ENCODE measurements at regions not wholly inside any gene's neighbourhood (a gene's known extent, or its start where the extent isn't known, plus 50 kb on each side); places are given as distances from the start of the nearest gene placed in this dataset.
"Not testable (repeated sequence)": the region's sequence is repeated elsewhere in the genome, so short reads cannot be mapped to it uniquely, and the experiment has no call there.

DNA sequence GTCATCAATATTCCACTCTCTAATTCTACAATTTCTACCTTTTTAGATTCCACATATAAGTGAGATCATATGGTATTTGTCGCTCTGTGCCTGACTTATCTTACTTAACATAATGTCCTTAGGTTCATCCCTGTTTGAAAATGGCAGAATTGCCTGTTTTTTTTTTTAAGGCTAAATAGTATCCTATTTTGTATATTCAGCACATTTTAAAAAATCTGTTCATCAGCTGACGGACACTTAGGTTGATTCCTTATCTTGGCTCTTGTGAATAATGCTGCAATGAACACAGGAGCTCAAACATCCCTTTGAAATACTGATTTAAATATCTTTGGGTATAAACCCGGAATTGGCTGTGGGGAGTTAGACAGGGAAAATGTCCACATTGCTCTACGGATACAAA is 326.7 kb upstream of the THBS1 start:
- DNase-seq (ENCODE audit: low spot score), result no peak
- ChIA-PET POLR2A (ENCODE audit: low non-redundant PET) (no interaction called here), CTCF (no interaction called here)
- TF ChIP-seq, protein P1, sequence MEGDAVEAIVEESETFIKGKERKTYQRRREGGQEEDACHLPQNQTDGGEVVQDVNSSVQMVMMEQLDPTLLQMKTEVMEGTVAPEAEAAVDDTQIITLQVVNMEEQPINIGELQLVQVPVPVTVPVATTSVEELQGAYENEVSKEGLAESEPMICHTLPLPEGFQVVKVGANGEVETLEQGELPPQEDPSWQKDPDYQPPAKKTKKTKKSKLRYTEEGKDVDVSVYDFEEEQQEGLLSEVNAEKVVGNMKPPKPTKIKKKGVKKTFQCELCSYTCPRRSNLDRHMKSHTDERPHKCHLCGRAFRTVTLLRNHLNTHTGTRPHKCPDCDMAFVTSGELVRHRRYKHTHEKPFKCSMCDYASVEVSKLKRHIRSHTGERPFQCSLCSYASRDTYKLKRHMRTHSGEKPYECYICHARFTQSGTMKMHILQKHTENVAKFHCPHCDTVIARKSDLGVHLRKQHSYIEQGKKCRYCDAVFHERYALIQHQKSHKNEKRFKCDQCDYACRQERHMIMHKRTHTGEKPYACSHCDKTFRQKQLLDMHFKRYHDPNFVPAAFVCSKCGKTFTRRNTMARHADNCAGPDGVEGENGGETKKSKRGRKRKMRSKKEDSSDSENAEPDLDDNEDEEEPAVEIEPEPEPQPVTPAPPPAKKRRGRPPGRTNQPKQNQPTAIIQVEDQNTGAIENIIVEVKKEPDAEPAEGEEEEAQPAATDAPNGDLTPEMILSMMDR (conservative IDR thresholded peaks at IDR 0.05; ENCODE audit: low read depth), result no peak
- no peak overlapping the region for H3K27ac ChIP-seq

DNA sequence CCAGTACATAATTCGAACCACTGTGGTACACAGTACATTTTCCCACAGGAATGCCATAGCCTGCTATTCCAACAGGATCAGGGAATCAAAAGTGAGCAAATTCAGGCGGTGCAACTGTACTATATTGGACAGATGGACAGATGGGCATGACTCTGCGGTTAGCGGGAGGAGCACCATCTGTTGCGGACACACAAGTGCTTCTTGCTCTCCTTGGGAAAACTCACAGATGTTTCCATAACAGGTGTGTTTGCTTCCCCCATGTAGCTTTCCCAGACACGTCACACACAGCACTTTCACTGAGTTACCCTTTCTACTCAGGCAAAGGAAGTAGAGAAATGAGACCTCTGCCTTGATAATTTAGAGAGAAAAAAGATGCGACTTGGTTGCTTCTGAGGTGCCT is 325.1 kb upstream of the THBS1 start:
- DNase-seq (ENCODE audit: low spot score), result no peak
- CTCF ChIA-PET, result no interaction called here
- POLR2A ChIA-PET (ENCODE audit: low non-redundant PET), result no interaction called here
- TF ChIP-seq, protein P1 (conservative IDR thresholded peaks at IDR 0.05; ENCODE audit: low read depth), result no peak
- H3K27ac ChIP-seq, result no peak overlapping the region

DNA sequence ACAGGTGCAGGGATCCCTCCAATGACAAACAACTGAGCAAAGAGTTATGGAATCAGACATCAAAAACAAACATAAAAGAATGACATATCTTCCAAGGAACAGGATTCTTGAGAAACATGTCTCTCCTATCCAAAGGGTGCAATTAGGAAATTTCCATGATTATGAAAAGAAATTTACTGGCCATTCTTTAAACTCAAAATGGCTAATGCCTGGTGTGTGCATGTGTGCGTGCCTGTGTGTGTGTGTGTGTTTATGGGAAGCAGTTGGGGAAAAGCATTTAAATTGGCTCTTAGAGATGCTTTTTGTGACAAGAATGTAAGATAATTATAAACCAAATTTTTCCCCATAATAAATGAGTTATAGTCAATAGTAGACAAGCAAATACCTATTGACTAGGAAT is 320.5 kb upstream of the THBS1 start:
- POLR2A ChIA-PET (ENCODE audit: low non-redundant PET), result no interaction called here
- H3K27ac ChIP-seq, result no peak overlapping the region
- CTCF ChIA-PET, result interaction anchor here (0.6 kb wide), 1 partner anchor 563 kb away, joined by 3 read pairs; no protein-coding TSS in a partner anchor
- no peak for DNase-seq (ENCODE audit: low spot score)
- TF ChIP-seq, protein P1 (conservative IDR thresholded peaks at IDR 0.05; ENCODE audit: low read depth), result no peak

DNA sequence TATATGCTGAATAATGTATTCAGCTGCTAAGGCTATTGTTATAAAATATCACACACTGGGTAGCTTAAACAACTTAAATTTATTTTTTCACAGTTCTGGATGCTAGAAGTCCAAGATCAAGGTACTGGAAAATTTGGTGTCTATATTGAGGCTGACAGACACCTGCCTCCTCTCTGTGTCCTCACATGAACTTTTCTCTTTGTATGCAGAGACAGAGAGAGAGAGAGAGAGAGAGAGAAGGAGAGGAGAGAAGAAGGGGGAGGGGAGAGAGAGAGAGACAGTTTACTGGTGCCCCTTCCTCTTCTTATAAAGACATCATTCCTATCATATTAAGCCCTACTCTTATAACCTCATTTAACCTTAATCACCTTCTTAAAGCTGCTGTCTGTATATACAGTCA is 320.1 kb upstream of the THBS1 start:
- POLR2A ChIA-PET (ENCODE audit: low non-redundant PET), result no interaction called here
- CTCF ChIA-PET, result no interaction called here
- TF ChIP-seq, protein P1 (conservative IDR thresholded peaks at IDR 0.05; ENCODE audit: low read depth), result no peak
- H3K27ac ChIP-seq, result no peak overlapping the region
- no peak for DNase-seq (ENCODE audit: low spot score)

DNA sequence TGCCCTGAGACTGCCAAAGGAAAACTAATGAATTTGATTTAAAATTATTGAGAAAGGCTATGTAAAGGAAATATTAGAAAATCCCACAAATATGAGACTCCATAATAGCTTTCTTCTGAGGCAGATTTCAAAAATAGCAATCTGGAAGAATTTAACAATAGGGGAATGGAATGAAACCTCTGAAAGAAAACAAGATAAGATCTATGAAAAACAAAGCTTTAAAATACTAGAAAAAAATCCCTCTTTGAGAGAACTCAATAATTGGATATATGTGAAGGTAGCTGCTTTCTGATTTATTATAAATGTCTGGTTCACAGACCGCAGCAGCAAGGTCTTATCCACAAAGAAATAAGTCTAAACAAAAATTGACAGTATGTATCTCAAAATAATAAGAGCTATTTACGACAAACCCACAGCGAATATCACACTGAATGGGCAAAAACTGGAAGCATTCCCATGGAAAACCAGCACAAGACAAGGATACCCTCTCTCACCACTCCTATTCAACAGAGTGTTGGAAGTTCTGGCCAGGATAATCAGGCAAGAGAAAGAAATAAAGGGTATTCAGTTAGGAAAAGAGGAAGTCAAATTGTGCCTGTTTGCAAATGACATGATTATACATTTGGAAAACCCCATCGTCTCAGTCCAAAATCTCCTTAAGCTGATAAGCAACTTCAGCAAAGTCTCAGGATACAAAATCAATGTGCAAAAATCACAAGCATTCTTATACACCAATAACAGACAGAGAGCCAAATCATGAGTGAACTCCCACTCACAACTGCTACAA is 319.3 kb upstream of the THBS1 start:
- POLR2A ChIA-PET (ENCODE audit: low non-redundant PET); H3K27ac ChIP-seq; DNase-seq (ENCODE audit: low spot score): not testable (repeated sequence)
- CTCF ChIA-PET, result interaction anchor here (0.5 kb wide), 1 partner anchor 27 kb away, joined by 3 read pairs; no protein-coding TSS in a partner anchor

DNA sequence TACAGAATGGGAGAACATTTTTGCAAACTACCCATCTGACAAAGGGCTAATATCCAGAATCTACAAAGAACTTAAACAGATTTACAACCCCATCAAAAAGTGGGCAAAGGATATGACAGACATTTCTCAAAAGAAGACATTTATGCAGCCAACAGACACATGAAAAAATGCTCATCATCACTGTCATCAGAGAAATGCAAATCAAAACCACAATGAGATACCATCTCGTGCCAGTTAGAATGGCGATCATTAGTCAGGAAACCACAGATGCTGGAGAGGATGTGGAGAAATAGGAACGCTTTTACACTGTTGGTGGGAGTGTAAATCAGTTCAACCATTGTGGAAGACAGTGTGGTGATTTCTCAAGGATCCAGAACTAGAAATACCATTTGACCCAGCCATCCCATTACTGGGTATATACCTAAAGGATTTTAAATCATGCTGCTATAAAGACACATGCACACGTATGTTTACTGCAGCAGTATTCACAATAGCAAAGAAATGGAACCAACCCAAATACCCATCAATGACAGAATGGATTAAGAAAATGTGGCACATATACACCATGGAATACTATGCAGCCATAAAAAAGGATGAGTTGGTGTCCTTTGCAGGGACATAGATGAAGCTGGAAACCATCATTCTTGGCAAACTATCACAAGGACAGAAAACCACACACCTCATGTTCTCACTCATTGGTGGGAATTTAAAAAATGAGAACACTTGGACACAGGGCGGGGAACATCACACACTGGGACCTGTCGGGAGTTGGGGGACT is 317.7 kb upstream of the THBS1 start:
- DNase-seq (ENCODE audit: low spot score); POLR2A ChIA-PET (ENCODE audit: low non-redundant PET); H3K27ac ChIP-seq; CTCF ChIA-PET: not testable (repeated sequence)

DNA sequence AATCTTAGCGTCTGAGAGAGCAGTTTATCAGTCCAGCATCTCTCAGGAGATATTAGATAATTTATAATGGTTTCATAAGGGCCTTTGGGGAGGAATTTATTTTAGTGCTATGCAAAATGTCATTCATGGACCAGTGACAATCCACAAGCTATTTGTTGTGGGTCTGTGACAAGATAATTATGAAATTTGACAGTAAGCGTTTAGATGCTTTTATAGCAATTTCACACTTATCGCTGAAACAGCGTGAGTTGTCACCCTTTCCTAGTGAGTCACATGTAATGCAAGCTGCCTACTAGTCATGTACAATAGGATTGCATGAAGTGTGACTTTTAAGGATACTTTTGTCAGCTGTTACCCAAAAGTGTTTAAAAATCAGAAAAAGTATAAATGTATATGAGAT is 315.6 kb upstream of the THBS1 start:
- ChIA-PET POLR2A (ENCODE audit: low non-redundant PET) (no interaction called here), CTCF (no interaction called here)
- H3K27ac ChIP-seq, result no peak overlapping the region
- TF ChIP-seq, protein P1 (conservative IDR thresholded peaks at IDR 0.05; ENCODE audit: low read depth), result no peak
- DNase-seq (ENCODE audit: low spot score), result no peak

Data from RWPE1 (cell line).